ENCODE measurements at regions not wholly inside any gene's neighbourhood (a gene's known extent, or its start where the extent isn't known, plus 50 kb on each side); places are given as distances from the start of the nearest gene placed in this dataset.

GRCh38 chr11:123261345-123262106 lies 66.5 kb upstream of the CLMP start (continued):
- no peak for TF ChIP-seq CAMTA2 (CRISPR knock-in tag; IDR thresholded peaks at IDR 0.05; ENCODE audit: borderline replicate concordance)
- no peak for TF ChIP-seq BCL6 (CRISPR knock-in tag; IDR thresholded peaks at IDR 0.05)
- no peak for TF ChIP-seq ARNT (IDR thresholded peaks at IDR 0.05)
- no peak; the same call in 1 of the 2 replicates for TF ChIP-seq ZNF160 (CRISPR knock-in tag; IDR thresholded peaks at IDR 0.05)
- TF ChIP-seq HNF4A (CRISPR knock-in tag; IDR thresholded peaks at IDR 0.05): no peak
- TF ChIP-seq ZFX (CRISPR knock-in tag; IDR thresholded peaks at IDR 0.05; ENCODE audit: low read depth): 0 out of 2 replicates have a peak, but pooled peaks have one; percentile 20
- TF ChIP-seq, protein P1, sequence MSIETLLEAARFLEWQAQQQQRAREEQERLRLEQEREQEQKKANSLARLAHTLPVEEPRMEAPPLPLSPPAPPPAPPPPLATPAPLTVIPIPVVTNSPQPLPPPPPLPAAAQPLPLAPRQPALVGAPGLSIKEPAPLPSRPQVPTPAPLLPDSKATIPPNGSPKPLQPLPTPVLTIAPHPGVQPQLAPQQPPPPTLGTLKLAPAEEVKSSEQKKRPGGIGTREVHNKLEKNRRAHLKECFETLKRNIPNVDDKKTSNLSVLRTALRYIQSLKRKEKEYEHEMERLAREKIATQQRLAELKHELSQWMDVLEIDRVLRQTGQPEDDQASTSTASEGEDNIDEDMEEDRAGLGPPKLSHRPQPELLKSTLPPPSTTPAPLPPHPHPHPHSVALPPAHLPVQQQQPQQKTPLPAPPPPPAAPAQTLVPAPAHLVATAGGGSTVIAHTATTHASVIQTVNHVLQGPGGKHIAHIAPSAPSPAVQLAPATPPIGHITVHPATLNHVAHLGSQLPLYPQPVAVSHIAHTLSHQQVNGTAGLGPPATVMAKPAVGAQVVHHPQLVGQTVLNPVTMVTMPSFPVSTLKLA (IDR thresholded peaks at IDR 0.05): no peak
- no peak for TF ChIP-seq ZNF205 (CRISPR knock-in tag; IDR thresholded peaks at IDR 0.05)
- no peak for TF ChIP-seq EHMT2 (IDR thresholded peaks at IDR 0.05; ENCODE audit: borderline replicate concordance, low read depth, low read length)
- TF ChIP-seq ZFY (CRISPR knock-in tag; IDR thresholded peaks at IDR 0.05): peak; percentile 48
- no peak for TF ChIP-seq KDM5A (IDR thresholded peaks at IDR 0.05; ENCODE audit: borderline replicate concordance, low read length)
- TF ChIP-seq ZNF460 (CRISPR knock-in tag; IDR thresholded peaks at IDR 0.05; ENCODE audit: borderline replicate concordance): no peak
- peak; percentile 26; the same call in 1 of the 2 replicates for TF ChIP-seq SMC3 (IDR thresholded peaks at IDR 0.05; ENCODE audit: low read length)
- no peak for TF ChIP-seq HOXA7 (CRISPR knock-in tag; IDR thresholded peaks at IDR 0.05)
- no peak for TF ChIP-seq CEBPG (CRISPR knock-in tag; IDR thresholded peaks at IDR 0.05)

Data from HepG2 (cell line).